WTC11 (cell line): ENCODE measurements at regions not wholly inside any gene's neighbourhood (a gene's known extent, or its start where the extent isn't known, plus 50 kb on each side); places are given as distances from the start of the nearest gene placed in this dataset.

Experiments used
- ATAC-seq: fragments of 200-7000 bp; cut with Tn5 transposase; 2 replicates; pipeline ENCODE4 v1.10.0; 2021; ENCODE audit warnings: mild to moderate bottlenecking, moderate library complexity
- CTCF ChIA-PET: fragments of 300-600 bp; sonication (Branson Sonifier 250); formaldehyde crosslinking; loops from one replicate; lab custom pipeline; 2021; ENCODE audit warnings: antibody characterized with exemption; lab: Charles Lee
- POLR2A ChIA-PET: fragments of 350-600 bp; sonication (Branson Sonifier 250); formaldehyde crosslinking; loops from one replicate; lab custom pipeline; 2021; ENCODE audit warnings: antibody characterized with exemption; lab: Charles Lee
- DNase-seq: peaks from one replicate; pipeline ENCODE4 v3.0.0; 2021; ENCODE audit warnings: low spot score
- H3K27ac Mint-ChIP-seq: 2 replicates; pipeline ENCODE4 v1.8.0; 2021; ENCODE audit warnings: mixed read lengths
- H3K27me3 Mint-ChIP-seq: 2 replicates; pipeline ENCODE4 v1.8.0; 2021; ENCODE audit warnings: low read depth, mild to moderate bottlenecking, moderate library complexity, mixed read lengths
- H3K36me3 Mint-ChIP-seq: 2 replicates; pipeline ENCODE4 v1.8.0; 2021; ENCODE audit warnings: mixed read lengths
- H3K4me1 Mint-ChIP-seq: 2 replicates; pipeline ENCODE4 v1.8.0; 2022; ENCODE audit warnings: mixed read lengths
- H3K4me3 Mint-ChIP-seq: 2 replicates; pipeline ENCODE4 v1.8.0; 2021; ENCODE audit warnings: mild to moderate bottlenecking, moderate library complexity, mixed read lengths
- H3K9me3 Mint-ChIP-seq: 2 replicates; pipeline ENCODE4 v1.8.0; 2021; ENCODE audit warnings: mixed read lengths
- ATF3 ChIP-seq: sonication (generic); formaldehyde crosslinking; conservative IDR thresholded peaks from 2 replicates; pipeline ENCODE4 v1.8.1; 2022; ENCODE audit warnings: mild to moderate bottlenecking, missing genetic modification reagents
- ATF6 ChIP-seq: sonication (generic); formaldehyde crosslinking; IDR thresholded peaks from 2 replicates; pipeline ENCODE4 v1.8.1; 2023; ENCODE audit warnings: mild to moderate bottlenecking, missing genetic modification reagents
- CDX4 ChIP-seq: fragments of 250-450 bp; sonication (Bioruptor Pico); IDR thresholded peaks from 2 replicates; pipeline ENCODE4 v1.9.0; 2021; ENCODE audit warnings: moderate library complexity, mild to moderate bottlenecking, inconsistent platforms, borderline replicate concordance
- CREM ChIP-seq: sonication (generic); formaldehyde crosslinking; IDR thresholded peaks from 2 replicates; pipeline ENCODE4 v1.8.1; 2022; ENCODE audit warnings: mild to moderate bottlenecking, missing genetic modification reagents, moderate library complexity
- E2F5 ChIP-seq: sonication (generic); formaldehyde crosslinking; IDR thresholded peaks from 2 replicates; pipeline ENCODE4 v1.8.1; 2022; ENCODE audit warnings: mild to moderate bottlenecking, moderate library complexity, missing genetic modification reagents
- FOXP1 ChIP-seq: sonication (generic); formaldehyde crosslinking; IDR thresholded peaks from 2 replicates; pipeline ENCODE4 v1.8.0; 2022; ENCODE audit warnings: missing genetic modification reagents, mild to moderate bottlenecking, moderate library complexity, borderline replicate concordance
- MXD4 ChIP-seq: fragments of 250-450 bp; sonication (Bioruptor Pico); IDR thresholded peaks from 2 replicates; pipeline ENCODE4 v1.8.0; 2021; ENCODE audit warnings: mild to moderate bottlenecking, moderate library complexity, borderline replicate concordance
- MYBL2 ChIP-seq: sonication (generic); formaldehyde crosslinking; IDR thresholded peaks from 2 replicates; pipeline ENCODE4 v1.8.1; 2023; ENCODE audit warnings: mild to moderate bottlenecking, moderate library complexity, missing genetic modification reagents
- NFE2L1 ChIP-seq: sonication (generic); formaldehyde crosslinking; IDR thresholded peaks from 2 replicates; pipeline ENCODE4 v1.8.1; 2023; ENCODE audit warnings: missing genetic modification reagents
- NR1H2 ChIP-seq: sonication (generic); formaldehyde crosslinking; IDR thresholded peaks from 2 replicates; pipeline ENCODE4 v1.9.0; 2021; ENCODE audit warnings: mild to moderate bottlenecking, moderate library complexity, missing genetic modification reagents
- OVOL2 ChIP-seq: fragments of 250-450 bp; sonication (Bioruptor Pico); IDR thresholded peaks from 2 replicates; pipeline ENCODE4 v1.9.0; 2021; ENCODE audit warnings: mild to moderate bottlenecking, borderline replicate concordance
- PREB ChIP-seq: sonication (generic); formaldehyde crosslinking; IDR thresholded peaks from 2 replicates; pipeline ENCODE4 v1.8.1; 2022; ENCODE audit warnings: mild to moderate bottlenecking, missing genetic modification reagents, moderate library complexity, borderline replicate concordance
- RELA ChIP-seq: sonication (generic); formaldehyde crosslinking; IDR thresholded peaks from 2 replicates; pipeline ENCODE4 v1.8.1; 2022; ENCODE audit warnings: missing genetic modification reagents, mild to moderate bottlenecking, borderline replicate concordance
- STAT6 ChIP-seq: sonication (generic); formaldehyde crosslinking; conservative IDR thresholded peaks from 2 replicates; pipeline ENCODE4 v1.8.1; 2023; ENCODE audit warnings: mild to moderate bottlenecking, low read depth, missing genetic modification reagents, moderate library complexity
- USF2 ChIP-seq: sonication (generic); formaldehyde crosslinking; IDR thresholded peaks from 2 replicates; pipeline ENCODE4 v1.8.1; 2023; ENCODE audit warnings: mild to moderate bottlenecking, missing genetic modification reagents, moderate library complexity
- ZNF219 ChIP-seq: sonication (generic); formaldehyde crosslinking; IDR thresholded peaks from 2 replicates; pipeline ENCODE4 v1.8.0; 2023; ENCODE audit warnings: missing genetic modification reagents, mild to moderate bottlenecking, borderline replicate concordance

- Mint-ChIP-seq H3K9me3 (peaks cover 21% of the 10 kb centered on the region), H3K36me3 (peaks cover 21% of the 10 kb centered on the region), H3K4me3 (no peak overlapping the region), H3K4me1 (peaks cover 34% of the 10 kb centered on the region), H3K27ac (no peak overlapping the region), H3K27me3 (no peaks in the 10 kb centered on the region)
- ChIA-PET POLR2A (no interaction called here), CTCF (no interaction called here)
- DNase-seq, result no peak
- ATAC-seq, result no peak
- TF ChIP-seq ATF3 (CRISPR knock-in tag) (no peak), CDX4 (CRISPR knock-in tag) (no peak), RELA (no peak)
These were observed 267.0 kb downstream of the CCDC85A start for GRCh38 chr2:56450772-56451171.

- no peak for DNase-seq
- peaks cover 18% of the 10 kb centered on the region for H3K9me3 Mint-ChIP-seq
- ChIA-PET CTCF (no interaction called here), POLR2A (no interaction called here)
- H3K4me1 Mint-ChIP-seq, result peaks cover 3% of the 10 kb centered on the region
- H3K36me3 Mint-ChIP-seq, result peaks cover 17% of the 10 kb centered on the region
- no peak overlapping the region for H3K4me3 Mint-ChIP-seq
- no peak for TF ChIP-seq ATF3 (CRISPR knock-in tag)
- no peak for TF ChIP-seq STAT6
- TF ChIP-seq CREM (CRISPR knock-in tag), result no peak
- TF ChIP-seq NFE2L1 (CRISPR knock-in tag), result no peak
- no peak for TF ChIP-seq FOXP1 (CRISPR knock-in tag)
- no peak for TF ChIP-seq NR1H2 (CRISPR knock-in tag)
- TF ChIP-seq OVOL2 (CRISPR knock-in tag), result no peak
- no peak for TF ChIP-seq ZNF219 (CRISPR knock-in tag)
- H3K27me3 Mint-ChIP-seq, result no peaks in the 10 kb centered on the region
- H3K27ac Mint-ChIP-seq, result no peak overlapping the region
- no peak for ATAC-seq
These were observed 271.9 kb downstream of the CCDC85A start for GRCh38 chr2:56455642-56456041.

- H3K27ac Mint-ChIP-seq, result no peak overlapping the region
- TF ChIP-seq MXD4 (no peak), USF2 (CRISPR knock-in tag) (no peak), PREB (CRISPR knock-in tag) (no peak), ATF6 (no peak), E2F5 (CRISPR knock-in tag) (no peak), MYBL2 (no peak)
- TF ChIP-seq, all 79 proteins: peak for 0
- DNase-seq (no peak), ATAC-seq (no peak)
- no peaks in the 10 kb centered on the region for H3K4me1 Mint-ChIP-seq
- H3K36me3 Mint-ChIP-seq, result peaks cover 6% of the 10 kb centered on the region
- peaks cover 6% of the 10 kb centered on the region for H3K9me3 Mint-ChIP-seq
- no peaks in the 10 kb centered on the region for H3K27me3 Mint-ChIP-seq
- no peak overlapping the region for H3K4me3 Mint-ChIP-seq
- CTCF ChIA-PET, result no interaction called here
- POLR2A ChIA-PET, result no interaction called here
These were observed 273.0 kb downstream of the CCDC85A start for GRCh38 chr2:56456791-56457190.
